ENCODE measurements at regions not wholly inside any gene's neighbourhood (a gene's known extent, or its start where the extent isn't known, plus 50 kb on each side); places are given as distances from the start of the nearest gene placed in this dataset.

DNA sequence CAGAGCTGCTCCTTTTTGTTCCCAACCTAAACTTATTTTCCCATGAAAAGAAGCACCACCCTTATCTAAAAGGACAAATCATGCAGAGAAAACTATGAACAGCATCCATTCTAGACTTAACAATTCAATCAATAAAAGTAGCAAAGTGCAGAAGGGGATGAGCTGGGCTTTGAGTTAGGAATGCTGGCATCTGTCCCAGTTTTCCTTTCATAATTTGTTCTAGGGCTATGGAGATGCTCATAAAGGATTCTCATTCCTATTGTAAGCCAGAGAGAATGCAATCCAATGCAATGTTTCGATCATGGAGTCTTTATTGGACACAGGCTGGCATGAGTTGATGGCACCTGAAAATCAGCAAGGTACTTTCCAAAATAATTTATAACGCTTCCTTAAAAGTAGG is 330.6 kb downstream of the VPS13C start:
- TF ChIP-seq, protein P1, sequence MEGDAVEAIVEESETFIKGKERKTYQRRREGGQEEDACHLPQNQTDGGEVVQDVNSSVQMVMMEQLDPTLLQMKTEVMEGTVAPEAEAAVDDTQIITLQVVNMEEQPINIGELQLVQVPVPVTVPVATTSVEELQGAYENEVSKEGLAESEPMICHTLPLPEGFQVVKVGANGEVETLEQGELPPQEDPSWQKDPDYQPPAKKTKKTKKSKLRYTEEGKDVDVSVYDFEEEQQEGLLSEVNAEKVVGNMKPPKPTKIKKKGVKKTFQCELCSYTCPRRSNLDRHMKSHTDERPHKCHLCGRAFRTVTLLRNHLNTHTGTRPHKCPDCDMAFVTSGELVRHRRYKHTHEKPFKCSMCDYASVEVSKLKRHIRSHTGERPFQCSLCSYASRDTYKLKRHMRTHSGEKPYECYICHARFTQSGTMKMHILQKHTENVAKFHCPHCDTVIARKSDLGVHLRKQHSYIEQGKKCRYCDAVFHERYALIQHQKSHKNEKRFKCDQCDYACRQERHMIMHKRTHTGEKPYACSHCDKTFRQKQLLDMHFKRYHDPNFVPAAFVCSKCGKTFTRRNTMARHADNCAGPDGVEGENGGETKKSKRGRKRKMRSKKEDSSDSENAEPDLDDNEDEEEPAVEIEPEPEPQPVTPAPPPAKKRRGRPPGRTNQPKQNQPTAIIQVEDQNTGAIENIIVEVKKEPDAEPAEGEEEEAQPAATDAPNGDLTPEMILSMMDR (IDR thresholded peaks at IDR 0.05; ENCODE audit: low read depth, low read length) = no peak
- TF ChIP-seq EZH2phosphoT487 (IDR thresholded peaks at IDR 0.05; ENCODE audit: low read depth) = no peak

Data from OCI-LY3 (cell line).